WTC11 (cell line): ENCODE measurements at regions not wholly inside any gene's neighbourhood (a gene's known extent, or its start where the extent isn't known, plus 50 kb on each side); places are given as distances from the start of the nearest gene placed in this dataset.

Experiments used
- ATAC-seq: fragments of 200-7000 bp; cut with Tn5 transposase; 2 replicates; pipeline ENCODE4 v1.10.0; 2021; ENCODE audit warnings: mild to moderate bottlenecking, moderate library complexity
- CTCF ChIA-PET: fragments of 300-600 bp; sonication (Branson Sonifier 250); formaldehyde crosslinking; loops from one replicate; lab custom pipeline; 2021; ENCODE audit warnings: antibody characterized with exemption; lab: Charles Lee
- POLR2A ChIA-PET: fragments of 350-600 bp; sonication (Branson Sonifier 250); formaldehyde crosslinking; loops from one replicate; lab custom pipeline; 2021; ENCODE audit warnings: antibody characterized with exemption; lab: Charles Lee
- DNase-seq: peaks from one replicate; pipeline ENCODE4 v3.0.0; 2021; ENCODE audit warnings: low spot score
- H3K27ac Mint-ChIP-seq: 2 replicates; pipeline ENCODE4 v1.8.0; 2021; ENCODE audit warnings: mixed read lengths
- H3K27me3 Mint-ChIP-seq: 2 replicates; pipeline ENCODE4 v1.8.0; 2021; ENCODE audit warnings: low read depth, mild to moderate bottlenecking, moderate library complexity, mixed read lengths
- H3K36me3 Mint-ChIP-seq: 2 replicates; pipeline ENCODE4 v1.8.0; 2021; ENCODE audit warnings: mixed read lengths
- H3K4me1 Mint-ChIP-seq: 2 replicates; pipeline ENCODE4 v1.8.0; 2022; ENCODE audit warnings: mixed read lengths
- H3K4me3 Mint-ChIP-seq: 2 replicates; pipeline ENCODE4 v1.8.0; 2021; ENCODE audit warnings: mild to moderate bottlenecking, moderate library complexity, mixed read lengths
- H3K9me3 Mint-ChIP-seq: 2 replicates; pipeline ENCODE4 v1.8.0; 2021; ENCODE audit warnings: mixed read lengths
- AFF4 ChIP-seq: sonication (generic); formaldehyde crosslinking; IDR thresholded peaks from 2 replicates; pipeline ENCODE4 v1.8.1; 2023; ENCODE audit warnings: mild to moderate bottlenecking, missing genetic modification reagents, borderline replicate concordance
- EMX1 ChIP-seq: fragments of 250-450 bp; sonication (Bioruptor Pico); IDR thresholded peaks from 2 replicates; pipeline ENCODE4 v1.8.0; 2021; ENCODE audit warnings: mild to moderate bottlenecking
- ETV6 ChIP-seq: sonication (generic); formaldehyde crosslinking; IDR thresholded peaks from 2 replicates; pipeline ENCODE4 v1.8.1; 2022; ENCODE audit warnings: mild to moderate bottlenecking, missing genetic modification reagents
- FOXP1 ChIP-seq: sonication (generic); formaldehyde crosslinking; IDR thresholded peaks from 2 replicates; pipeline ENCODE4 v1.8.0; 2022; ENCODE audit warnings: missing genetic modification reagents, mild to moderate bottlenecking, moderate library complexity, borderline replicate concordance
- GRHL2 ChIP-seq: fragments of 250-450 bp; sonication (Bioruptor Pico); IDR thresholded peaks from 2 replicates; pipeline ENCODE4 v1.8.0; 2022; ENCODE audit warnings: mild to moderate bottlenecking, moderate library complexity; ENCODE audit not compliant: insufficient replicate concordance, severe bottlenecking
- JUN ChIP-seq: sonication (generic); formaldehyde crosslinking; IDR thresholded peaks from 2 replicates; pipeline ENCODE4 v1.8.0; 2023; ENCODE audit warnings: mild to moderate bottlenecking, missing genetic modification reagents
- NR2C2 ChIP-seq: sonication (generic); formaldehyde crosslinking; IDR thresholded peaks from 2 replicates; pipeline ENCODE4 v1.8.0; 2022; ENCODE audit warnings: mild to moderate bottlenecking, missing genetic modification reagents
- OVOL2 ChIP-seq: fragments of 250-450 bp; sonication (Bioruptor Pico); IDR thresholded peaks from 2 replicates; pipeline ENCODE4 v1.9.0; 2021; ENCODE audit warnings: mild to moderate bottlenecking, borderline replicate concordance
- PRRX2 ChIP-seq: fragments of 250-450 bp; sonication (Bioruptor Pico); IDR thresholded peaks from 2 replicates; pipeline ENCODE4 v1.8.0; 2021; ENCODE audit warnings: mild to moderate bottlenecking
- TEAD4 ChIP-seq: sonication (generic); formaldehyde crosslinking; IDR thresholded peaks from 2 replicates; pipeline ENCODE4 v1.8.0; 2022; ENCODE audit warnings: mild to moderate bottlenecking, missing genetic modification reagents
- TP53 ChIP-seq: sonication (generic); formaldehyde crosslinking; IDR thresholded peaks from 2 replicates; pipeline ENCODE4 v1.8.1; 2023; ENCODE audit warnings: mild to moderate bottlenecking, missing genetic modification reagents
- ZNF425 ChIP-seq: fragments of 250-450 bp; sonication (Bioruptor Pico); conservative IDR thresholded peaks from 2 replicates; pipeline ENCODE4 v1.9.0; 2021; ENCODE audit warnings: mild to moderate bottlenecking
- TF ChIP-seq, protein P1 (sequence below): fragments of 200-600 bp; IDR thresholded peaks from 2 replicates; pipeline ENCODE4 v1.8.0; 2022; ENCODE audit warnings: antibody characterized with exemption
- TF ChIP-seq, protein P2 (sequence below): sonication (generic); formaldehyde crosslinking; IDR thresholded peaks from 2 replicates; pipeline ENCODE4 v1.8.1; 2022; ENCODE audit warnings: mild to moderate bottlenecking, moderate library complexity, missing genetic modification reagents
- TF ChIP-seq, protein P3 (sequence below): sonication (generic); formaldehyde crosslinking; conservative IDR thresholded peaks from 2 replicates; pipeline ENCODE4 v1.8.1; 2022; ENCODE audit warnings: mild to moderate bottlenecking, missing genetic modification reagents
- TF ChIP-seq, protein P4 (sequence below): sonication (generic); formaldehyde crosslinking; IDR thresholded peaks from 2 replicates; pipeline ENCODE4 v1.8.0; 2023; ENCODE audit warnings: missing genetic modification reagents
- TF ChIP-seq, protein P5 (sequence below): sonication (generic); formaldehyde crosslinking; IDR thresholded peaks from 2 replicates; pipeline ENCODE4 v1.8.1; 2022; ENCODE audit warnings: low read depth, missing genetic modification reagents, borderline replicate concordance

- peaks cover 34% of the 10 kb centered on the region for H3K27me3 Mint-ChIP-seq
- ATAC-seq (peak; percentile 25), DNase-seq (peak; percentile 78)
- H3K4me3 Mint-ChIP-seq = peak overlapping the region; percentile 28
- H3K36me3 Mint-ChIP-seq = no peaks in the 10 kb centered on the region
- peaks cover 16% of the 10 kb centered on the region for H3K4me1 Mint-ChIP-seq
- CTCF ChIA-PET = interaction anchor here (0.7 to 3.5 kb wide), 32 partner anchors 9 to 1121 kb away, joined by 3 to 37 read pairs (median 4); partner anchors contain the start of genes KCNA1 and KCNA5
- POLR2A ChIA-PET = no interaction called here
- TF ChIP-seq, protein P1, sequence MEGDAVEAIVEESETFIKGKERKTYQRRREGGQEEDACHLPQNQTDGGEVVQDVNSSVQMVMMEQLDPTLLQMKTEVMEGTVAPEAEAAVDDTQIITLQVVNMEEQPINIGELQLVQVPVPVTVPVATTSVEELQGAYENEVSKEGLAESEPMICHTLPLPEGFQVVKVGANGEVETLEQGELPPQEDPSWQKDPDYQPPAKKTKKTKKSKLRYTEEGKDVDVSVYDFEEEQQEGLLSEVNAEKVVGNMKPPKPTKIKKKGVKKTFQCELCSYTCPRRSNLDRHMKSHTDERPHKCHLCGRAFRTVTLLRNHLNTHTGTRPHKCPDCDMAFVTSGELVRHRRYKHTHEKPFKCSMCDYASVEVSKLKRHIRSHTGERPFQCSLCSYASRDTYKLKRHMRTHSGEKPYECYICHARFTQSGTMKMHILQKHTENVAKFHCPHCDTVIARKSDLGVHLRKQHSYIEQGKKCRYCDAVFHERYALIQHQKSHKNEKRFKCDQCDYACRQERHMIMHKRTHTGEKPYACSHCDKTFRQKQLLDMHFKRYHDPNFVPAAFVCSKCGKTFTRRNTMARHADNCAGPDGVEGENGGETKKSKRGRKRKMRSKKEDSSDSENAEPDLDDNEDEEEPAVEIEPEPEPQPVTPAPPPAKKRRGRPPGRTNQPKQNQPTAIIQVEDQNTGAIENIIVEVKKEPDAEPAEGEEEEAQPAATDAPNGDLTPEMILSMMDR = peak; percentile 60
- no peak for TF ChIP-seq TEAD4 (CRISPR knock-in tag)
- H3K9me3 Mint-ChIP-seq = no peaks in the 10 kb centered on the region
- no peak overlapping the region for H3K27ac Mint-ChIP-seq
Observed at GRCh38 chr12:4857472-4858291, 52.0 kb upstream of the KCNA1 start.

DNA sequence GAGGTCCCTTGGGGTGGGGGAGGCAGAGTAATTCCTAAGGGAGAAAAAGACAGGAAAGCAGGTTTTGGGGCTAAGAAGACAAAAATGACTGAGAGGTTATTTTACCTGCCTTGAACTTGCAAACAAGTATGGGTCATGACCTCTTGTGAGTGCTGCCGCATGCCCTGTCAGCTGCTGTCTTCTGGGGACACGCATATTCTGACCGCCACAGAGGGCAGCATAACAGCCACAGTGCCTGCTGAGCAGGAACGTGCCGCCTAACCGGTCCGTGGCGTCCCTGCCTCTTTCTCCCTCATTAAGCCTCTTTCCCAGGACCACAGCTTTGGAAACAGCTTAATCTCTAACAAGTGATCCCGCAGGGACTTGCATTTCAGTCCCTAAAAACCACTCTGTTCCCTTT, 51.3 kb upstream of the KCNA1 start:
- Mint-ChIP-seq H3K9me3 (no peaks in the 10 kb centered on the region), H3K27me3 (peaks cover 38% of the 10 kb centered on the region), H3K27ac (no peak overlapping the region), H3K4me3 (no peak overlapping the region), H3K4me1 (peaks cover 16% of the 10 kb centered on the region), H3K36me3 (no peaks in the 10 kb centered on the region)
- CTCF ChIA-PET = interaction anchor here (0.6 to 3.5 kb wide), 27 partner anchors 10 to 441 kb away, joined by 3 to 37 read pairs (median 5); partner anchors contain the start of gene KCNA1
- no peak for TF ChIP-seq ETV6 (CRISPR knock-in tag)
- no peak for TF ChIP-seq OVOL2 (CRISPR knock-in tag)
- TF ChIP-seq PRRX2 (CRISPR knock-in tag) = no peak
- no peak for TF ChIP-seq ZNF425 (CRISPR knock-in tag)
- no peak for TF ChIP-seq GRHL2
- TF ChIP-seq, protein P2, sequence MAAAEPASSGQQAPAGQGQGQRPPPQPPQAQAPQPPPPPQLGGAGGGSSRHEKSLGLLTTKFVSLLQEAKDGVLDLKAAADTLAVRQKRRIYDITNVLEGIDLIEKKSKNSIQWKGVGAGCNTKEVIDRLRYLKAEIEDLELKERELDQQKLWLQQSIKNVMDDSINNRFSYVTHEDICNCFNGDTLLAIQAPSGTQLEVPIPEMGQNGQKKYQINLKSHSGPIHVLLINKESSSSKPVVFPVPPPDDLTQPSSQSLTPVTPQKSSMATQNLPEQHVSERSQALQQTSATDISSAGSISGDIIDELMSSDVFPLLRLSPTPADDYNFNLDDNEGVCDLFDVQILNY (CRISPR knock-in tag) = no peak
- no peak for TF ChIP-seq TP53
- TF ChIP-seq, protein P3, sequence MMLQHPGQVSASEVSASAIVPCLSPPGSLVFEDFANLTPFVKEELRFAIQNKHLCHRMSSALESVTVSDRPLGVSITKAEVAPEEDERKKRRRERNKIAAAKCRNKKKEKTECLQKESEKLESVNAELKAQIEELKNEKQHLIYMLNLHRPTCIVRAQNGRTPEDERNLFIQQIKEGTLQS (CRISPR knock-in tag) = no peak
- TF ChIP-seq NR2C2 (CRISPR knock-in tag) = no peak
- TF ChIP-seq AFF4 (CRISPR knock-in tag) = no peak
- TF ChIP-seq EMX1 (CRISPR knock-in tag) = no peak
- no peak for TF ChIP-seq FOXP1 (CRISPR knock-in tag)
- TF ChIP-seq JUN (CRISPR knock-in tag) = no peak
- TF ChIP-seq, protein P4, sequence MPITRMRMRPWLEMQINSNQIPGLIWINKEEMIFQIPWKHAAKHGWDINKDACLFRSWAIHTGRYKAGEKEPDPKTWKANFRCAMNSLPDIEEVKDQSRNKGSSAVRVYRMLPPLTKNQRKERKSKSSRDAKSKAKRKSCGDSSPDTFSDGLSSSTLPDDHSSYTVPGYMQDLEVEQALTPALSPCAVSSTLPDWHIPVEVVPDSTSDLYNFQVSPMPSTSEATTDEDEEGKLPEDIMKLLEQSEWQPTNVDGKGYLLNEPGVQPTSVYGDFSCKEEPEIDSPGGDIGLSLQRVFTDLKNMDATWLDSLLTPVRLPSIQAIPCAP (CRISPR knock-in tag) = no peak
- TF ChIP-seq, protein P5, sequence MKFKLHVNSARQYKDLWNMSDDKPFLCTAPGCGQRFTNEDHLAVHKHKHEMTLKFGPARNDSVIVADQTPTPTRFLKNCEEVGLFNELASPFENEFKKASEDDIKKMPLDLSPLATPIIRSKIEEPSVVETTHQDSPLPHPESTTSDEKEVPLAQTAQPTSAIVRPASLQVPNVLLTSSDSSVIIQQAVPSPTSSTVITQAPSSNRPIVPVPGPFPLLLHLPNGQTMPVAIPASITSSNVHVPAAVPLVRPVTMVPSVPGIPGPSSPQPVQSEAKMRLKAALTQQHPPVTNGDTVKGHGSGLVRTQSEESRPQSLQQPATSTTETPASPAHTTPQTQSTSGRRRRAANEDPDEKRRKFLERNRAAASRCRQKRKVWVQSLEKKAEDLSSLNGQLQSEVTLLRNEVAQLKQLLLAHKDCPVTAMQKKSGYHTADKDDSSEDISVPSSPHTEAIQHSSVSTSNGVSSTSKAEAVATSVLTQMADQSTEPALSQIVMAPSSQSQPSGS (CRISPR knock-in tag) = no peak
- POLR2A ChIA-PET = no interaction called here
- DNase-seq (peak; percentile 55), ATAC-seq (peak; percentile 38)
